MM.1S (cell line): ENCODE measurements at regions not wholly inside any gene's neighbourhood (a gene's known extent, or its start where the extent isn't known, plus 50 kb on each side); places are given as distances from the start of the nearest gene placed in this dataset.

Experiments
- EZH2 ChIP-seq: fragments of 300-600 bp; sonication (generic); optimal IDR thresholded peaks from 2 replicates; pipeline ENCODE3; 2017; ENCODE audit warnings: low read depth, mild to moderate bottlenecking, antibody characterized with exemption, low read length, mixed read lengths
- EZH2phosphoT487 ChIP-seq: fragments of 300-600 bp; sonication (generic); IDR thresholded peaks from 2 replicates; pipeline ENCODE4 v1.6.1; 2018; ENCODE audit warnings: antibody characterized with exemption, low read length
- TF ChIP-seq, protein P1 (sequence below): fragments of 300-600 bp; sonication (generic); IDR thresholded peaks from 2 replicates; pipeline ENCODE4 v1.5.1; 2016; ENCODE audit warnings: antibody characterized with exemption, low read length, mixed read lengths

DNA sequence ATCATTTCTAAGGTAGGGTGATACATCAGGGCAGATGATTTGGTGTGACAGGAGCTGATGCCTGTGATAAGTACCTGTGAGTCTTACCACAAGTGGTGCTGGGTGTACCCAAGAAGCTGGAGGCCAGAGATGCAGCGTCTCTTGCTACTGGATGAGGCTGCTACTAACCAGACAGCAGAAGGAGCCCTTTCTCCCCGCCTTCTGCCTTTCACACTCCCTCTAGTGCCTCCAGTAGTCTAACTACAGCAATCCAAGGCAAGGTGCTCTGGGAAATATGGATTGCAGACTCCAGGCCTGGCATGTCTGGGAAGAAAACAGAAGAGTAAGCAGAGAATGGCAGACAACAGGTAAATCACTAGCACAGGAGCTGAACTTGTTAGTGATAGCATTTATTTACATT, 470.8 kb downstream of the NKX6-1 start:
- TF ChIP-seq, protein P1, sequence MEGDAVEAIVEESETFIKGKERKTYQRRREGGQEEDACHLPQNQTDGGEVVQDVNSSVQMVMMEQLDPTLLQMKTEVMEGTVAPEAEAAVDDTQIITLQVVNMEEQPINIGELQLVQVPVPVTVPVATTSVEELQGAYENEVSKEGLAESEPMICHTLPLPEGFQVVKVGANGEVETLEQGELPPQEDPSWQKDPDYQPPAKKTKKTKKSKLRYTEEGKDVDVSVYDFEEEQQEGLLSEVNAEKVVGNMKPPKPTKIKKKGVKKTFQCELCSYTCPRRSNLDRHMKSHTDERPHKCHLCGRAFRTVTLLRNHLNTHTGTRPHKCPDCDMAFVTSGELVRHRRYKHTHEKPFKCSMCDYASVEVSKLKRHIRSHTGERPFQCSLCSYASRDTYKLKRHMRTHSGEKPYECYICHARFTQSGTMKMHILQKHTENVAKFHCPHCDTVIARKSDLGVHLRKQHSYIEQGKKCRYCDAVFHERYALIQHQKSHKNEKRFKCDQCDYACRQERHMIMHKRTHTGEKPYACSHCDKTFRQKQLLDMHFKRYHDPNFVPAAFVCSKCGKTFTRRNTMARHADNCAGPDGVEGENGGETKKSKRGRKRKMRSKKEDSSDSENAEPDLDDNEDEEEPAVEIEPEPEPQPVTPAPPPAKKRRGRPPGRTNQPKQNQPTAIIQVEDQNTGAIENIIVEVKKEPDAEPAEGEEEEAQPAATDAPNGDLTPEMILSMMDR = no peak
- TF ChIP-seq EZH2phosphoT487 = no peak
- no peak for TF ChIP-seq EZH2
